D721Med (cell line): ENCODE measurements at regions not wholly inside any gene's neighbourhood (a gene's known extent, or its start where the extent isn't known, plus 50 kb on each side); places are given as distances from the start of the nearest gene placed in this dataset.

Experiments used
- DNase-seq: peaks from one replicate; pipeline ENCODE4 v3.0.0; 2011; ENCODE audit warnings: low spot score; ENCODE audit not compliant: insufficient read length
- FAIRE-seq: peaks from 2 replicates; lab custom pipeline; 2011; peaks lifted over from hg19 to GRCh38; lab: Jason Lieb, UNC
- TF ChIP-seq, protein P1 (sequence below): IDR thresholded peaks from 2 replicates; pipeline ENCODE4 v1.5.1; 2012; ENCODE audit warnings: mild to moderate bottlenecking, control low read depth; ENCODE audit not compliant: insufficient read depth; ENCODE audit errors: missing control alignments

DNA sequence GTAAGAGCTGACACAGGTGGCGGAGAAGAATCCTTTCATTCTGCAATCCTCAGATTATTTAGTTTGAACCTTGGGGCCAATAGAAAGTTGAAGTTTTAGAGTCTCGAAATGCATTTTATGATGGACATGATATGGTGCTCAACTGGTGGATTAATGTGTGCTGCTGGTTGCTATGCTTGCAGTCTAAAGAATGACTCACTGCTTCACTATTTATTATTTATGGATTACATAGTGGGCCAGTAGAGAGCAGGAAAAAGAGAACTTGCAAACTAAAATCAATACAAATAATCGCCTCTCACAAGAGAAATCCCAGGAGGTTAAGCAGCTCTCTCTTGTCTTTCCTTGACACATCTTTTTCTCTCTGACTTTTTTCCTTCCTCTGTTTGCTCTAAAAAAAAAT is 2326.8 kb upstream of the AGA start:
- TF ChIP-seq, protein P1, sequence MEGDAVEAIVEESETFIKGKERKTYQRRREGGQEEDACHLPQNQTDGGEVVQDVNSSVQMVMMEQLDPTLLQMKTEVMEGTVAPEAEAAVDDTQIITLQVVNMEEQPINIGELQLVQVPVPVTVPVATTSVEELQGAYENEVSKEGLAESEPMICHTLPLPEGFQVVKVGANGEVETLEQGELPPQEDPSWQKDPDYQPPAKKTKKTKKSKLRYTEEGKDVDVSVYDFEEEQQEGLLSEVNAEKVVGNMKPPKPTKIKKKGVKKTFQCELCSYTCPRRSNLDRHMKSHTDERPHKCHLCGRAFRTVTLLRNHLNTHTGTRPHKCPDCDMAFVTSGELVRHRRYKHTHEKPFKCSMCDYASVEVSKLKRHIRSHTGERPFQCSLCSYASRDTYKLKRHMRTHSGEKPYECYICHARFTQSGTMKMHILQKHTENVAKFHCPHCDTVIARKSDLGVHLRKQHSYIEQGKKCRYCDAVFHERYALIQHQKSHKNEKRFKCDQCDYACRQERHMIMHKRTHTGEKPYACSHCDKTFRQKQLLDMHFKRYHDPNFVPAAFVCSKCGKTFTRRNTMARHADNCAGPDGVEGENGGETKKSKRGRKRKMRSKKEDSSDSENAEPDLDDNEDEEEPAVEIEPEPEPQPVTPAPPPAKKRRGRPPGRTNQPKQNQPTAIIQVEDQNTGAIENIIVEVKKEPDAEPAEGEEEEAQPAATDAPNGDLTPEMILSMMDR = no peak
- DNase-seq = no peak
- no peak for FAIRE-seq

DNA sequence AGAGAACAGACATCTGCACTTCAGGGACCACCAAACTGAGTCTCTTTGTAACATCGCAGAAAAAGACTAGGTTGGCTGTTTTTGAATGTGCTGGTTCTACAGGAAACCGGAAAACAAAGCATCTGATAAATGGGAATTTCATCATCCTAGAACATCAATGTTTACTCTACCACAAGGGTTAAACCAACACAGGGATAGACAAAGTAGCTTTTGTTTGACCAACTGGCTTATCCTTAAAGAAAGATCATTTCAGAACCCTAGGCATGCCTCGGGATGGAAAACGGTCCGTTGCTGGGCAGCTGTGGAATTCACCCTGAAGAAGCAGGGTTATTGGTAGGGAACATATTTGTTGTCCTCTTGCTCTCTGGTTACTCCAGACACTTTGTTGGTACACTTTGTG is 2355.5 kb upstream of the AGA start:
- TF ChIP-seq, protein P1 = no peak
- no peak for FAIRE-seq
- no peak for DNase-seq

DNA sequence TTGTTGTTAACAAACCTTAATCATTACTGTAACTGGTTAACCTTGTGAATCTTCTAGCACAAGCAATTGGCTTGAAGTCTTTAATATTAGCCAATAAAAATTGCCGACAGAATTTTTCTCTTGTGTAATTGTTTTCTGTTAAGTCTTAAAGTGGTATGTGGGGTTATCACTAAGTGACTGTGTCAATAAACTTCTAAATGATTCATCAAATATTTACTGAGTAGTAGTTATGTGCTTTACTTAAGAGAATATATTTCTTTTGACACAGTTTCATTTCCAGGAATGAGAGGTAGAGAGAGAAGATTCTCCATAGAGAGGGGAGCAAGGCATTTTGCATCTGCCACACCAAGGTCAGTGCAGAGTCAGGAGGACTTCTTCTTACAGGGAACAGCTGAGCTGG is 2361.6 kb upstream of the AGA start:
- no peak for FAIRE-seq
- TF ChIP-seq, protein P1 = no peak
- DNase-seq = no peak

DNA sequence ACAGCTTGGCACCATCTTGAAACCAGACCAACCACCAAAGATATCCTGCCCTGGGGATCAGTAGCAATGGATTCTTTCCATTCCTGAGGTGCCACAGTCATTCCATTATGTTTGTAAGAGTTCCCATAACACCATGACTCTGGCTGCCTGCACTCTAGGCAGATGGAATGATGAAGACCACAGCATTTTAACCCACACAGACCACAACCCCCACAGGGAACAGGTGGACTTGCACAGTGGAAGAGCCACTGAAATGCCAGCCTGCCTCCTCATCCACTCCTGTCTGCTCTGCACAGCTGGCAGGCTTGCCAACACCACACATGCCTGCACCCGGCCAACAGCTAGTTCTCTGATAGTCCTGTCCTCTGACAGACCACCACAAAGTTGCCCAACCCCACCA is 2362.2 kb upstream of the AGA start:
- FAIRE-seq (no peak), DNase-seq (no peak)
- TF ChIP-seq, protein P1 = no peak

DNA sequence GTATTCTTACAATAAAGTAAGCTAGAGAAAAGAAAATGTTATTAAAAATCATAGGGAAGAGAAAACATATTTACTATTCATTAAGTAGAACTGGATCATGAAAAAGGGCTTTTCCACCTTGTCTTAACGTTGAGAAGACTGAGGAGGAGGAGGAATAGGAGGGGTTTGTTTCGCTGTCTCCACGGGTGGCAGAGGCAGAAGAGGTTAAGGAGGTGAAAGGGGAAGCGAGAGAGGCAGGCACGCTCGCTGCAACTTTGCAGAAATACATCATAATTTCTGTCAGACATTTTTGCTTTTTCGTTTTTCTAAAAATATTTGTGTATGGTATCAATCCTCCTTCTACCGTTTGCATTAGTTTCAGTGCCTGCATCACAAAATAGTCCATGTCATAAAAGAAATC is 2375.1 kb upstream of the AGA start:
- FAIRE-seq = no peak
- DNase-seq = no peak
- TF ChIP-seq, protein P1 = no peak

DNA sequence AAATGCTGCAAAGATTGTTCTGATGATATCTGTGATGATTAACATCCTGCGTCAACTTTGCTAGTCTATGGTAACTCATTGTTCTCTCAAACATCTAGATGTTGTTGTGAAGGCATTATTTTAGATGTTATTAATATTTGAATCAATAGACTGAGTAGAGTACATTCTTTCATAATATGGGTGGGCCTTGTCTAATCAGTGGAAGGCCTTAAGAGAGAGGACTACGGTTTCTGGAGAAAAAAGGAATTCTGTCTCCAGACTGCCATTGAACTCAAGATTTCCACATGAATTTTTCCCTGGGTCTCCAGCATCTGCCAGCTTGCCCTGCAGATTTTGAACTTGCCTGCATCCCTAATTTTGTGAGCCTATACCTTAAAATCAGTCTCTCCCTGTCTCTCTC is 2381.1 kb upstream of the AGA start:
- TF ChIP-seq, protein P1 = no peak
- DNase-seq (no peak), FAIRE-seq (no peak)

DNA sequence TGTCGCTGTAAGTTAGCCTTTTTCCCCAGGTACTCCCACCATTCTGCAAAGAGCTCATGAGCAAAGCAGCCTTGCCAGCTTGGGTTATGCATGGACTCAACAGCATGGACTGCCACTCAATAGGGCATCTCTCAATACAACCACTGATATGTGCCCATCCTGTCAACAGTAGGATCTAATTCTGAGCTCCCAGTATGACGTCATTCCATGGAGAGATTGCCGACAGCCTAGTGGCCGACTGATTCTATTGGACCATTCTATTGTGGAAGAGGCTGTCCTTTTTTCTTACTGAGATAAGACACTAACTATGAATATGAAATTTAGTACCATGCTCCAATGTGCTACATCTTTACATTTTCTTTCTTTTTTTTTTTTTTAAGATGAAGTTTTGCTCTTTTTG is 2389.0 kb upstream of the AGA start:
- FAIRE-seq (no peak), DNase-seq (no peak)
- TF ChIP-seq, protein P1 = no peak
